Right lobe of liver (tissue), 6 donors: ENCODE measurements at regions not wholly inside any gene's neighbourhood (a gene's known extent, or its start where the extent isn't known, plus 50 kb on each side); places are given as distances from the start of the nearest gene placed in this dataset.
A peak's percentile ranks its signal among the peaks of the same experiment; 100 is the strongest.

Experiments used
- ATAC-seq, 4 donors: fragments of 200-7000 bp; cut with Tn5 transposase; one replicate each; pipeline ENCODE4 v1.9.1; 2020; ENCODE audit warnings: mild to moderate bottlenecking in 4 of 4, moderate library complexity in 4 of 4
- DNase-seq, 3 donors: peaks; one replicate each; pipeline ENCODE4 v3.0.0-alpha.2; 2020
- H3K27ac ChIP-seq, 3 donors: fragments of 200-600 bp; one replicate each; pipeline ENCODE4 v1.8.0; 2022
- H3K27me3 ChIP-seq, 2 donors: fragments of 200-600 bp; one replicate each; pipeline ENCODE4 v1.8.0; 2022
- H3K36me3 ChIP-seq, 4 donors: fragments of 200-600 bp; sonication (generic) in 1 of 4; one replicate each; pipeline versions ENCODE4 v1.5.1 to v1.8.0; 2017 to 2022; ENCODE audit warnings: control low read depth in 1 of 4
- H3K4me1 ChIP-seq, 4 donors: fragments of 200-600 bp; sonication (generic) in 1 of 4; one replicate each; pipeline versions ENCODE4 v1.5.1 to v1.8.0; 2017 to 2022; ENCODE audit warnings: control low read depth in 1 of 4
- H3K4me3 ChIP-seq, 3 donors: fragments of 200-600 bp; one replicate each; pipeline ENCODE4 v1.8.0; 2022
- H3K9me3 ChIP-seq, 4 donors: fragments of 200-600 bp; sonication (generic) in 1 of 4; one replicate each; pipeline versions ENCODE4 v1.5.1 to v1.8.0; 2017 to 2022; ENCODE audit warnings: control low read depth in 1 of 4
- POLR2A ChIP-seq: fragments of 450-650 bp; IDR thresholded peaks from one replicate; pipeline ENCODE4 v1.6.1; 2017; ENCODE audit warnings: antibody characterized with exemption, mild to moderate bottlenecking
- WGBS: methylation state at CpG from one replicate; pipeline ENCODE4 v1.1.6; 2018; ENCODE audit warnings: low coverage, low lambda C conversion rate; ENCODE audit not compliant: insufficient coverage; ENCODE audit errors: missing lambda C conversion rate; 5-methylcytosine and 5-hydroxymethylcytosine counted together
- intact Hi-C, 2 donors: fragments of 100-400 bp; cut with DNase I; formaldehyde crosslinking; loops; one replicate each; pipeline versions ENCODE4 v1.11.2 to v1.14.1; 2022
- TF ChIP-seq, protein P1 (sequence below), 4 donors: fragments of 200-600 bp in 3 of 4; fragments of 450-650 bp in 1 of 4; IDR thresholded peaks; one replicate each; pipeline versions ENCODE4 v1.5.1 to v1.8.0; 2016 to 2022; ENCODE audit warnings: antibody characterized with exemption in 4 of 4, mild to moderate bottlenecking in 2 of 4
- donor health status: DM: no; HTN: yes; CAD: no.
- donor health status: DM: no; HTN: no; CAD: no.
- donor health status: DM: no; HTN: no; CAD: no.
- donor health status: DM: no; HTN: yes; CAD: no.
- donor health status: DM: no; HTN: yes; CAD: no.

DNA sequence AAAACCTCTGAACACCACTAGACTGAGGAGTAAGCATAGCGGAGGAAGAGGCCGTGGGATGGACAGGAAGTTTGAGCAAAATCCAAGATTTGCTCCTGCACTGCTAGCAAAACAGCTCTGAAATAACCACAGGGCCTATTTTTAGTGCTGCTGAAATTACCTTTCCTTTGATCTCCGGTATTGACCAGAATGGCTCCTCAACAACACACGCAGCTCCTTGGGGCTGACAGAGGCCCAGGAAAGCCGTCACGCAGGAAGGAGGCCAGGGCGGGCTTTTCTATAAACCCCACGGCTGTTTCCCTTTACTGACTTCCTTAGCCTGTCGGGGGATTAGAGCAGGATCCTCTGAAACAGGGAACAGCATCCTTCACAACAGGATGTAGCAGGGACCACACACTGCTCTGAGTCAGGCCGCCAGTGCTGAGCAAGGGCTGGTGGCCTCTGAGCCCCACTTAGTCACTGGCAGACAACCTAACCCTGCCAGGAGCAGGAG is 80.8 kb upstream of the LCLAT1 start:
- peak; percentile 47 to 84 (median 68) for ATAC-seq
- Histone ChIP-seq H3K9me3 (no peaks in the 10 kb centered on the region), H3K4me1 (no peaks in the 10 kb centered on the region), H3K4me3 (no peak overlapping the region), H3K27me3 (no peaks in the 10 kb centered on the region), H3K27ac (no peak overlapping the region), H3K36me3 (no peaks in the 10 kb centered on the region)
- TF ChIP-seq, protein P1, sequence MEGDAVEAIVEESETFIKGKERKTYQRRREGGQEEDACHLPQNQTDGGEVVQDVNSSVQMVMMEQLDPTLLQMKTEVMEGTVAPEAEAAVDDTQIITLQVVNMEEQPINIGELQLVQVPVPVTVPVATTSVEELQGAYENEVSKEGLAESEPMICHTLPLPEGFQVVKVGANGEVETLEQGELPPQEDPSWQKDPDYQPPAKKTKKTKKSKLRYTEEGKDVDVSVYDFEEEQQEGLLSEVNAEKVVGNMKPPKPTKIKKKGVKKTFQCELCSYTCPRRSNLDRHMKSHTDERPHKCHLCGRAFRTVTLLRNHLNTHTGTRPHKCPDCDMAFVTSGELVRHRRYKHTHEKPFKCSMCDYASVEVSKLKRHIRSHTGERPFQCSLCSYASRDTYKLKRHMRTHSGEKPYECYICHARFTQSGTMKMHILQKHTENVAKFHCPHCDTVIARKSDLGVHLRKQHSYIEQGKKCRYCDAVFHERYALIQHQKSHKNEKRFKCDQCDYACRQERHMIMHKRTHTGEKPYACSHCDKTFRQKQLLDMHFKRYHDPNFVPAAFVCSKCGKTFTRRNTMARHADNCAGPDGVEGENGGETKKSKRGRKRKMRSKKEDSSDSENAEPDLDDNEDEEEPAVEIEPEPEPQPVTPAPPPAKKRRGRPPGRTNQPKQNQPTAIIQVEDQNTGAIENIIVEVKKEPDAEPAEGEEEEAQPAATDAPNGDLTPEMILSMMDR (IDR thresholded peaks at IDR 0.05), result no peak
- no peak for TF ChIP-seq POLR2A
- DNase-seq, result no peak
- 71% methylated on average over 4 of the region's 10 CpGs for WGBS
- intact Hi-C loops, result no loop called here

GRCh38 chr2:30367232-30368070 is 79.6 kb upstream of the LCLAT1 start:
- intact Hi-C loops, result no loop called here
- no peak for DNase-seq
- Histone ChIP-seq H3K27me3 (no peaks in the 10 kb centered on the region), H3K9me3 (no peaks in the 10 kb centered on the region), H3K27ac (no peak overlapping the region), H3K4me1 (no peaks in the 10 kb centered on the region), H3K4me3 (no peak overlapping the region), H3K36me3 (no peaks in the 10 kb centered on the region)
- no peak for ATAC-seq
- WGBS, result 85% methylated on average over 5 of the region's 9 CpGs
- TF ChIP-seq POLR2A, result no peak
- TF ChIP-seq, protein P1 (IDR thresholded peaks at IDR 0.05), result no peak

DNA sequence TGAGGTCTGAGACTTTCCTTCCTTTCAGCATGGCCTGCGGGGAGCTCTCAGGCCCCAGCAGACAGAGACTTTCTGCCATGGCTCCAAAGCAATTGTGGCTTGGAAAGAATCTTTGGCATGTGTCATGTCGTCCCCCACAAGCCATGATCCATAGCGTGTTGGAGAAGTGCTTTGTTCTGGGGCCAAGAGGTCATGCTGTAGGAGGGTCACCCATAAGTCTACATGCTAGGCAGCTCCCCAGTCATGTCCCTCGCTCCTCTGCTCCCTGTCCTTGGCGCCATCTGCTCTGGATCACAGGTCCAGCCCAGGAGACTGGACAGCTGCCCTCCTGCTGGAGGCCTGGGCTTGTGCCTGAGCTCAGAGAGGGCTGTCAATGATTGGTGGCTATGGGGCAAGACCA is 78.8 kb upstream of the LCLAT1 start:
- Histone ChIP-seq H3K4me1 (no peaks in the 10 kb centered on the region), H3K4me3 (no peak overlapping the region), H3K36me3 (no peaks in the 10 kb centered on the region), H3K9me3 (no peaks in the 10 kb centered on the region), H3K27me3 (no peaks in the 10 kb centered on the region), H3K27ac (no peak overlapping the region)
- 93% methylated on average over 3 of the region's 5 CpGs for WGBS
- DNase-seq (no peak), ATAC-seq (no peak)
- no peak for TF ChIP-seq POLR2A
- TF ChIP-seq, protein P1 (IDR thresholded peaks at IDR 0.05), result no peak
- intact Hi-C loops, result no loop called here

DNA sequence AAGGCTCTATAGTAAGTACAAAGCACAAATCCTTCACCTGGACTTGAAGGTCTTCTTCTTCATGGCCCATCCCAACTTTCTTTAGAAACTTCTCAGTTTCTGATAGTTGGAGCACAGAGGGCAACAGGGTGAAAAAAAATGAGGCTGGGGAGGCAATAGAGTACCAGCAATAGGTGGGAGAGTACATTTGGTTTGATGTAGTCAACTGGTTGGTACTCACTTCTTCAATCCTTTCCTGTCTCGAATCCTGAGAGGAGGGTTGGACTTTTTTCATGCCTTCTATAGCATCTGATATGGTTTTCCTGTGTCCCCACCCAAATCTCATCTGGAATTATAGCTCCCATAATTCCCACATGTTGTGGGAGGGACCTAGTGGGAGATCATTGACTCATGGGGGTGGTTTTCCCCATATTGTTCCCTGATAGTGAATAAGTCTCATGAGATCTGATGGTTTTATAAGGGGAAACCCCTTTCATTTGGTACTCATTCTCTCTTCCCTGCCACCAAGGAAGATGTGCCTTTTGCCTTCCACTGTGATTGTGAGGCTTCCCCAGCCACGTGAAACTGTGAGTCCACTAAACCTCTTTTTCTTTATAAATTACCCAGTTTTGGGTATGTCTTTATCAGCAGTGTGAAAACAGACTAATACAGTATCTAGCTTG is 75.9 kb upstream of the LCLAT1 start:
- WGBS, result 67% methylated on average over 1 of the region's 2 CpGs
- ATAC-seq (no peak), DNase-seq (no peak)
- no peak overlapping the region for H3K4me3 ChIP-seq
- H3K27ac ChIP-seq, result no peak overlapping the region
- H3K9me3 ChIP-seq, result no peaks in the 10 kb centered on the region
- no peaks in the 10 kb centered on the region for H3K27me3 ChIP-seq
- intact Hi-C loops, result no loop called here
- H3K36me3 ChIP-seq, result no peaks in the 10 kb centered on the region
- TF ChIP-seq, protein P1 (IDR thresholded peaks at IDR 0.05), result no peak
- no peaks in the 10 kb centered on the region for H3K4me1 ChIP-seq
